ENCODE measurements at regions not wholly inside any gene's neighbourhood (a gene's known extent, or its start where the extent isn't known, plus 50 kb on each side); places are given as distances from the start of the nearest gene placed in this dataset.

DNA sequence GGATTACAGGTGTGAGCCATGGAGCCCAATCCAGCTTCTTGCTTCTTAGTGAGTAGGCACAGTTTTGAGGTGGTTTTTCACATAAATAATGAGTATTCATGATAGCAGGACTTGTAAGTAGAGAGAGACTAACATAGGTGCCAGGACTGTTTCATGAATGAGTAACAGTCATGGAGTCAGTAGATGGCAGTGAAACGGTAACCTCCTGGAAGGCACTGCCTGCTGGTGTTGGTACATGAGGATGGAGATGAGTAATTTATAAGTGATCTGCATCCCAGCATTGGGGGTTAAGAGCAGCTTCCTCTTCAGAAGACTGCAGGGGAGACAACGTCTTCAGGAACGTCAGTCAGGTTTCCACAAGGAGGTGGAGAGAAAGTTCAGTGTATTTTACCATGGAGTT is 143.8 kb downstream of the HAUS1 start:
- no peak overlapping the region for H3K4me3 ChIP-seq (ENCODE audit: low read length)
- peaks cover 32% of the 10 kb centered on the region for H3K4me1 ChIP-seq (ENCODE audit: control insufficient read depth, low read length)
- H3K27me3 ChIP-seq (ENCODE audit: control insufficient read depth, low read length) = no peaks in the 10 kb centered on the region
- no peaks in the 10 kb centered on the region for H3K9me2 ChIP-seq (replicated peaks; ENCODE audit: control insufficient read depth, low read length)
- H4K20me1 ChIP-seq (ENCODE audit: control insufficient read depth, insufficient read depth, low read depth, low read length) = no peaks in the 10 kb centered on the region
- TF ChIP-seq, protein P1, sequence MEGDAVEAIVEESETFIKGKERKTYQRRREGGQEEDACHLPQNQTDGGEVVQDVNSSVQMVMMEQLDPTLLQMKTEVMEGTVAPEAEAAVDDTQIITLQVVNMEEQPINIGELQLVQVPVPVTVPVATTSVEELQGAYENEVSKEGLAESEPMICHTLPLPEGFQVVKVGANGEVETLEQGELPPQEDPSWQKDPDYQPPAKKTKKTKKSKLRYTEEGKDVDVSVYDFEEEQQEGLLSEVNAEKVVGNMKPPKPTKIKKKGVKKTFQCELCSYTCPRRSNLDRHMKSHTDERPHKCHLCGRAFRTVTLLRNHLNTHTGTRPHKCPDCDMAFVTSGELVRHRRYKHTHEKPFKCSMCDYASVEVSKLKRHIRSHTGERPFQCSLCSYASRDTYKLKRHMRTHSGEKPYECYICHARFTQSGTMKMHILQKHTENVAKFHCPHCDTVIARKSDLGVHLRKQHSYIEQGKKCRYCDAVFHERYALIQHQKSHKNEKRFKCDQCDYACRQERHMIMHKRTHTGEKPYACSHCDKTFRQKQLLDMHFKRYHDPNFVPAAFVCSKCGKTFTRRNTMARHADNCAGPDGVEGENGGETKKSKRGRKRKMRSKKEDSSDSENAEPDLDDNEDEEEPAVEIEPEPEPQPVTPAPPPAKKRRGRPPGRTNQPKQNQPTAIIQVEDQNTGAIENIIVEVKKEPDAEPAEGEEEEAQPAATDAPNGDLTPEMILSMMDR (IDR thresholded peaks at IDR 0.05; ENCODE audit: low read depth, low read length, poor library complexity, severe bottlenecking) = no peak
- TF ChIP-seq EZH2phosphoT487 (IDR thresholded peaks at IDR 0.05; ENCODE audit: borderline replicate concordance, low read length) = no peak
- peaks cover 75% of the 10 kb centered on the region for H3K79me2 ChIP-seq (ENCODE audit: control insufficient read depth, low read length)
- no peak overlapping the region for H3K4me2 ChIP-seq (ENCODE audit: low read length)
- no peaks in the 10 kb centered on the region for H3K9me3 ChIP-seq (ENCODE audit: control insufficient read depth, insufficient read depth, low read length)
- peaks cover 9% of the 10 kb centered on the region for H3F3A ChIP-seq (ENCODE audit: control insufficient read depth, insufficient read depth)
- no peak overlapping the region for H3K27ac ChIP-seq (ENCODE audit: low read depth, low read length)
- H3K36me3 ChIP-seq (ENCODE audit: control insufficient read depth, low read length) = peaks cover 9% of the 10 kb centered on the region

DNA sequence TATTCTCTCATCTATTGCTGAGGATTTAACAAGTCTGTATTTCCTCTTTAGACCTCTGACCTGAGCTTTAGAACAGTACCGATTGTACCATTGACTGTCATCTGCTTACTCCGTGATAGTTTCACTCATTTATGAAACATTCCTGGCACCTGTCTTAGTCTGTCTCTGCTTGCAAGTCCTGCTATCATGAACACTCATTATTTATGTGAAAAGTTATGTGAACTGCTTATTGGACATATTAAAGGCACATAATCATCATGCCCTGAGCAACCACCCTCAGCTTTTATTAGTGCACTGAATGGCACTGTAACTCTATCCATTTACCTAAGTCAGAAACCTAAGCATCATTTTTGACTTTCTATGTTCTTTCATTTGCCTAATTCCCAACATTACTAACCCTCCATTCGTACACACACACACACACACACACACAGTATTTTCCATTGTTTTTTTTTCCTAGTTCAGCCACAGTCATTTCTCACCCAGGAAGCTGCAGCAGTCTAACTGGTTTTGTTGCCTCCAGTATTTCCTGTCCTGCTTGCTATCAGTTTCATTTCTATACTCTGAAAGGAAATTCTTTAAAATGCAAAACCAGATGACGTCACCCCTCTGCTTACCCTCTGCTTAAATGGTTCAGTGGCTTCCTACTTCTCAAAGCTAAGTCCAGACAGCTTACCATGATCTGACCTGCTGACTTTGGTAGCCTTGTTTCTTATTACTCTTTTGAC is 146.1 kb downstream of the HAUS1 start:
- peaks cover 32% of the 10 kb centered on the region for H3K4me1 ChIP-seq (ENCODE audit: control insufficient read depth, low read length)
- peak overlapping the region; percentile 86 for H3K27ac ChIP-seq (ENCODE audit: low read depth, low read length)
- H3F3A ChIP-seq (ENCODE audit: control insufficient read depth, insufficient read depth) = peaks cover 9% of the 10 kb centered on the region
- H3K79me2 ChIP-seq (ENCODE audit: control insufficient read depth, low read length) = peaks cover 61% of the 10 kb centered on the region
- TF ChIP-seq, protein P1 (IDR thresholded peaks at IDR 0.05; ENCODE audit: low read depth, low read length, poor library complexity, severe bottlenecking) = no peak
- no peak for TF ChIP-seq EZH2phosphoT487 (IDR thresholded peaks at IDR 0.05; ENCODE audit: borderline replicate concordance, low read length)
- no peaks in the 10 kb centered on the region for H3K9me3 ChIP-seq (ENCODE audit: control insufficient read depth, insufficient read depth, low read length)
- H3K27me3 ChIP-seq (ENCODE audit: control insufficient read depth, low read length) = no peaks in the 10 kb centered on the region
- peak overlapping the region; percentile 100 for H3K4me2 ChIP-seq (ENCODE audit: low read length)
- peaks cover 15% of the 10 kb centered on the region for H3K36me3 ChIP-seq (ENCODE audit: control insufficient read depth, low read length)
- H3K4me3 ChIP-seq (ENCODE audit: low read length) = peak overlapping the region; percentile 72
- H4K20me1 ChIP-seq (ENCODE audit: control insufficient read depth, insufficient read depth, low read depth, low read length) = no peaks in the 10 kb centered on the region
- no peaks in the 10 kb centered on the region for H3K9me2 ChIP-seq (replicated peaks; ENCODE audit: control insufficient read depth, low read length)

DNA sequence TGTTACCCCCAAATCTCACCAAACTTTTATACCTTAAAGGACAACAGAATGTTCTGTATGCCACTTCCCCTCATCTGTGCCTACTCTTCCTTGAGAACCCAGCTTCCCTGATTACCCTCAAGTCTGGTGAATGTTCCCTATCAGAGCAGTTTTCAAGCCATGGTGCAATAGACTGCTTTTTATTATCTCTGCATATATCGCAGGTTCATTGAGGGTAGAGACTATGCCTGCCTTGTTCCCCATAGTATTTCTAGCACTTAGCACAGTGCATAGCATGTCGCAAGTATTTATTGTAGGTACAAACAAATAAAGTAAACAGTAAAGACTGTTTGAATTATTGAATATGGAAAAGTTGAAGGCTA is 146.6 kb downstream of the HAUS1 start:
- H3K9me2 ChIP-seq (replicated peaks; ENCODE audit: control insufficient read depth, low read length) = no peaks in the 10 kb centered on the region
- H4K20me1 ChIP-seq (ENCODE audit: control insufficient read depth, insufficient read depth, low read depth, low read length) = no peaks in the 10 kb centered on the region
- peaks cover 15% of the 10 kb centered on the region for H3K36me3 ChIP-seq (ENCODE audit: control insufficient read depth, low read length)
- H3K4me2 ChIP-seq (ENCODE audit: low read length) = peak overlapping the region; percentile 100
- peak overlapping the region; percentile 72 for H3K4me3 ChIP-seq (ENCODE audit: low read length)
- TF ChIP-seq EZH2phosphoT487 (IDR thresholded peaks at IDR 0.05; ENCODE audit: borderline replicate concordance, low read length) = no peak
- TF ChIP-seq, protein P1 (IDR thresholded peaks at IDR 0.05; ENCODE audit: low read depth, low read length, poor library complexity, severe bottlenecking) = no peak
- peak overlapping the region; percentile 86 for H3K27ac ChIP-seq (ENCODE audit: low read depth, low read length)
- H3F3A ChIP-seq (ENCODE audit: control insufficient read depth, insufficient read depth) = peaks cover 9% of the 10 kb centered on the region
- H3K4me1 ChIP-seq (ENCODE audit: control insufficient read depth, low read length) = peaks cover 32% of the 10 kb centered on the region
- H3K27me3 ChIP-seq (ENCODE audit: control insufficient read depth, low read length) = no peaks in the 10 kb centered on the region
- H3K9me3 ChIP-seq (ENCODE audit: control insufficient read depth, insufficient read depth, low read length) = no peaks in the 10 kb centered on the region
- peaks cover 57% of the 10 kb centered on the region for H3K79me2 ChIP-seq (ENCODE audit: control insufficient read depth, low read length)

All from DOHH2 (cell line).